ENCODE measurements at regions not wholly inside any gene's neighbourhood (a gene's known extent, or its start where the extent isn't known, plus 50 kb on each side); places are given as distances from the start of the nearest gene placed in this dataset.
"Not testable (repeated sequence)": the region's sequence is repeated elsewhere in the genome, so short reads cannot be mapped to it uniquely, and the experiment has no call there.

DNA sequence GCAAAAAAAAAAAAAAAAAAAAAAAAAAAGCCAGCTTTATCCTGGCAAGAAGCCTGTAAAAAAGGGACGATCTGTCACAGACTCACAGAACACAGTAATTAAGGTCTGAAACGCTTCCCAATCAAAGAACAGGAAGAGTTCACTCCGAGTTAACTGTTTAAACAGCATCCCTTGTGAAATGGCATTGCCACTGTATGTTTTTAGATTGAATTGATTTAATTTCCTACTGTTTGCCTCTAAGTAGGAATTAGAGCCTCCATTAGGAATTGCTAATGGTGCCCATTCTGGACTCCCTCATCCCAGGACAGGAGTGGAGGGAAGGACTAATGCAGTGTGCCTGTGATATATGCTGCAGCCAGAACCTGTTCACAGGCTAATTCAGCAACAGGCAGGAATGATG, 370.8 kb downstream of the RWDD3 start:
- no peak for DNase-seq (ENCODE audit: low read depth in 2 of 2)

- DNase-seq (ENCODE audit: low read depth in 2 of 2), result no peak
These were observed 380.2 kb downstream of the RWDD3 start for GRCh38 chr1:95614197-95614596.

GRCh38 chr1:95615421-95615820, 381.4 kb downstream of the RWDD3 start:
- no peak for DNase-seq (ENCODE audit: low read depth in 2 of 2)

- no peak for DNase-seq (ENCODE audit: low read depth in 2 of 2)
These were observed 386.1 kb downstream of the RWDD3 start for GRCh38 chr1:95620076-95620475.

DNA sequence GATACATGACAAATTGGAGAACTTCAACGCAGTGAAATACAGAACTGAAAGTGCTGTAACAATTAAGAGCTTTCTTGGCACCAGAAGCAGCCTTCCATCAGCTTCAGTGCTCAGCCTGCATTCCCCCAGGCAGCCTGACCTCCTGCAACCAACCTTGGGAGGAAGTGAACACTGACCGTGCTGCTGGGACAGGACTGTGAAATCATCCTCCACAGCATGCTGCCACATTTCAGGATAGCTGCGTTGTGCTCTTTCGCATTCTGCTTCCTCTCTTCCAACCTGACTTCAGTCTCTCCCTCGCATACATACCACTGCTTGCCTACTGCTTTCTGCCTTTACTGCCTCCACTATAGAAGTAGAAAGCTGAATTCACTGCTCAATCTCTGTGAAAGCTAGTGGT, 388.6 kb downstream of the RWDD3 start:
- no peak for DNase-seq (ENCODE audit: low read depth in 2 of 2)

DNA sequence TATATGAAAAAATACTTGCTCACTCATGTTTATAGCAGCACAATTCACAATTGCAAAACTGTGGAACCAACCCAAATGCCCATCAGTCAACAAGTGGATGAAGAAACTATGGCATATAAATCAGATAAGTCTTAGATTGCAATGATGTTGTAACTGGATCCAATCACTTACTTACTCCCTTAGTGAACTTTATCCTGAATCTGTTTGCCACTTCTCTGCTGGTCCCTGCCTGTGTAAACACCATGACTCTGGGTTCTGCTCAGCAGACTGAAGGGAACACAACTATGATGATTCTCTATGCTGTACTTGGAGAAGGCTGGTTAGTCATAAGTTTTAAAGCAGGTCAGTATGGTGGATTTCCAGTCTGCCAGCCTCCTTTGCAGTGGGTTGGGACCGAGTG, 391.2 kb downstream of the RWDD3 start:
- no peak for DNase-seq (ENCODE audit: low read depth in 2 of 2)

DNA sequence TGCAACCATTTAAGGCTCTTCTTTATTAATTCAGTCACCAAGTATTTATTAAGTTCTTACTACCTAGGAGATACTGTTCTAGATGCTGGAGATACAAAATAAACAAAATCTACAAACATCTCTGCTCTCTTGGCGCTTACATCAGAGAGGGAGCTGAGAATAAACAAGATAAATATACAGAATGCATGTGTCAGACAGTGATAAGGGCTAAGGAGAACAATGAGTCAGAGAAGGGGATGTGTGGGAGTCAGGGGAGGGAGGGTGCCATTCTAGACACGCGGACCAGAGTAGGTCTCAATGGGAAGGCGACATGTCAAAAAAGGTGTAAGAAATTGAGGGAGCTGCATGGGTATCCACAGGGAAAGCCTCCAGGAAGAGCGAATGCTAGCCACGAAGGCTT, 393.2 kb downstream of the RWDD3 start:
- no peak for DNase-seq (ENCODE audit: low read depth in 2 of 2)

GRCh38 chr1:95631695-95632094, 397.7 kb downstream of the RWDD3 start:
- no peak for DNase-seq (ENCODE audit: low read depth in 2 of 2)

GRCh38 chr1:95635811-95636210, 401.8 kb downstream of the RWDD3 start:
- DNase-seq (ENCODE audit: low read depth in 2 of 2), result no peak

GRCh38 chr1:95636897-95637296, 402.9 kb downstream of the RWDD3 start:
- DNase-seq (ENCODE audit: low read depth in 2 of 2), result no peak

- DNase-seq (ENCODE audit: low read depth in 2 of 2), result no peak
These were observed 406.7 kb downstream of the RWDD3 start for GRCh38 chr1:95640746-95641145.

DNA sequence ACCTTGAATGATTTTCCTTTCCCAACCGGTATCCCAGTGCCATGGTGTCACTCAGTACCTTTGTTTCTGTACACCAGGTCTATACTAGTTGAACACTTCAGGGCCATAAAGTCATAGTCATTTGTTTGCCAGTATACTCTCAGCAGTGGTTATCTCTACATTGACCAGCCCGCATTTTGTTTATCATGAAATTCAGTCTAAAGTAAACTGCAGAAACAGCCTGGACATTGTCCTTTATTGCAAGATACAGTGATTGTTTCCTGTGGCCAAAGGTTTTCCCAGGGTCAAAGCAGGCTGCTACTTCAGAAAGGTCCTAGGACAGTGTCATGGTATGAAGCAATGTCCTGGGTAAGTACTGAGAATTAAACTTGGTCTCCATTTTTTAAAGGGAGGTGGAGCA, 407.4 kb downstream of the RWDD3 start:
- DNase-seq (ENCODE audit: low read depth in 2 of 2), result no peak

DNA sequence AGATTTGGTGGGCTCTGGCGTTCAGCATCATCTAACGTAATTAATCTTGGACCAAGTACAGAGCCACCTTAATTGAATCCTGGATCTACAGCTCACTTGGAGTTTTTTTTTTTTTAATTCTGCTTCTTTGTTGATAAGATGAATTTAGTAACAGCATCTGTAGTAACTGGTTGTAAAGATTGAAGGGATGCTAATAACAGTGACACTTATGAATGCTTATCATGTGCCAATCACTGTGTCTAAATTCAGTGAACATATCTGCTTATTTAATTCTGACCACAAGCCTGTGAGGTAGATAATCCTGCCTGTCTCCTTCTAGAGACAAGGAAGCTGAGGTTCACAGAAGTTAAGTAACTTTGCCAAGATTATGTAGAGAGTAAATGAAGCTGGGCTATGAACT, 408.0 kb downstream of the RWDD3 start:
- no peak for DNase-seq (ENCODE audit: low read depth in 2 of 2)

GRCh38 chr1:95643071-95643470, 409.1 kb downstream of the RWDD3 start:
- DNase-seq (ENCODE audit: low read depth in 2 of 2), result no peak

DNA sequence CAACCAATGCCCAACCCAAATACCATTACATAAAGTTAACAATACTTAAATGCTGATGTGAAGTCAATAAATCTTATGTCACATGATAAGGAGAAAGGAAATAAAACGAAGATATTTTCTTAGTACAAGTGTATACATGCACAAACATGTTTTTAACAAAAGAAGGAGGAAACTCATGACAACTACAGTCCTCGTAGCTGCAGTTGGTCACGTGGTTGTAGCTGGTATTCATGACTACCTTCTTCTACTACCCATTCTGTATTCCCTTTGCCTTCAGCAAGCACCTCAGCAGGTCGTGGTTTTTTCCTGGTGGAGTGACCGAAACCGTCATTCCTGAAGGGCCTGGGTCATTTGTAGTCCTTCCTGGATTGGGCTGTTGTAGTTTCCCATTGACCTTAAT, 411.1 kb downstream of the RWDD3 start:
- not testable (repeated sequence) for DNase-seq (ENCODE audit: low read depth in 2 of 2)

GRCh38 chr1:95650631-95651030, 416.6 kb downstream of the RWDD3 start:
- no peak for DNase-seq (ENCODE audit: low read depth in 2 of 2)

- DNase-seq (ENCODE audit: low read depth in 2 of 2), result no peak
These were observed 418.5 kb downstream of the RWDD3 start for GRCh38 chr1:95652423-95652965.

- no peak for DNase-seq (ENCODE audit: low read depth in 2 of 2)
These were observed 419.6 kb downstream of the RWDD3 start for GRCh38 chr1:95653618-95654017.

- DNase-seq (ENCODE audit: low read depth in 2 of 2), result no peak
These were observed 421.5 kb downstream of the RWDD3 start for GRCh38 chr1:95655321-95656020.

DNA sequence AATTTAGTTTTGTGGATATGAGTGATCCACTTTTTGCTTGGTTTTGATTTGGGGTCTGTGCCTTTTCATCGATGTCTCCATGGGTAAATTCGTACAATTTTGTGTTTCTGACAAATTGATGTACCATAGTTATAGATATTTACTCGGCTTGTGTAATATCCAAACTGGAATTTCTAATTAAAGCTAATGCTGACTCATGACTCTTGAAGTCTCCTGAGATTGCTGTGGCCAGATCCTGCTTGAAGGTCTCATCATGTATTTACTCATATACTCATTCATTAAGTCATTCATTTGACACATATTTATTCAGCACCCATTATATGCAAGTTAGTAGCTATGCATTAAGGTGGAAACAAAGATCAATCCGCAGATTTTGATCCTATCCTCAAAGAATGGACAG, 423.2 kb downstream of the RWDD3 start:
- no peak for DNase-seq (ENCODE audit: low read depth in 2 of 2)

- no peak for DNase-seq (ENCODE audit: low read depth in 2 of 2)
These were observed 425.2 kb downstream of the RWDD3 start for GRCh38 chr1:95659166-95659565.

- DNase-seq (ENCODE audit: low read depth in 2 of 2), result no peak
These were observed 425.6 kb downstream of the RWDD3 start for GRCh38 chr1:95659588-95659987.

- DNase-seq (ENCODE audit: low read depth in 2 of 2), result no peak
These were observed 426.7 kb downstream of the RWDD3 start for GRCh38 chr1:95660736-95661135.

DNA sequence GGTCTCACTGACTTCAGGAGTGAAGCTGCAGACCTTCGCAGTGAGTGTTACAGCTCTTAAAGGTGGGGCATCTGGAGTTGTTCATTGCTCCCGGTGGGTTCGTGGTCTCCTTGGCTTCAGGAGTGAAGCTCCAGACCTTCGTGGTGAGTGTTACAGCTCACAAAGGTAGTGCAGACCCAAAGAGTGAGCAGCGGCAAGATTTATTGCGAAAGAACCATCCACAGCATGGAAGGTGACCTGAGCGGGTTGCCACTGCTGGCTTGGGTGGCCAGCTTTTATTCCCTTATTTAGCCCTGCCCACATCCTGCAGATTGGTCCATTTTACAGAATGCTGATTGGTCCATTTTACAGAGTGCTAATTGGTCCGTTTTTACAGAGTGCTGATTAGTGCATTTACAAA, 429.5 kb downstream of the RWDD3 start:
- DNase-seq (ENCODE audit: low read depth in 2 of 2), result not testable (repeated sequence)

Measured in stimulated activated CD4-positive, alpha-beta T cell treated with anti-CD3 and anti-CD28 coated beads, Interleukin-12 subunit alpha, Interleukin-12 subunit beta, amount 100 ng/mL, for 24 hours (primary cell).